WTC11 (cell line): ENCODE measurements at regions not wholly inside any gene's neighbourhood (a gene's known extent, or its start where the extent isn't known, plus 50 kb on each side); places are given as distances from the start of the nearest gene placed in this dataset.

ENCODE experiments used
- ATAC-seq: fragments of 200-7000 bp; cut with Tn5 transposase; 2 replicates; pipeline ENCODE4 v1.10.0; 2021; ENCODE audit warnings: mild to moderate bottlenecking, moderate library complexity
- CTCF ChIA-PET: fragments of 300-600 bp; sonication (Branson Sonifier 250); formaldehyde crosslinking; loops from one replicate; lab custom pipeline; 2021; ENCODE audit warnings: antibody characterized with exemption; lab: Charles Lee
- POLR2A ChIA-PET: fragments of 350-600 bp; sonication (Branson Sonifier 250); formaldehyde crosslinking; loops from one replicate; lab custom pipeline; 2021; ENCODE audit warnings: antibody characterized with exemption; lab: Charles Lee
- DNase-seq: peaks from one replicate; pipeline ENCODE4 v3.0.0; 2021; ENCODE audit warnings: low spot score
- H3K27ac Mint-ChIP-seq: 2 replicates; pipeline ENCODE4 v1.8.0; 2021; ENCODE audit warnings: mixed read lengths
- H3K27me3 Mint-ChIP-seq: 2 replicates; pipeline ENCODE4 v1.8.0; 2021; ENCODE audit warnings: low read depth, mild to moderate bottlenecking, moderate library complexity, mixed read lengths
- H3K36me3 Mint-ChIP-seq: 2 replicates; pipeline ENCODE4 v1.8.0; 2021; ENCODE audit warnings: mixed read lengths
- H3K4me1 Mint-ChIP-seq: 2 replicates; pipeline ENCODE4 v1.8.0; 2022; ENCODE audit warnings: mixed read lengths
- H3K4me3 Mint-ChIP-seq: 2 replicates; pipeline ENCODE4 v1.8.0; 2021; ENCODE audit warnings: mild to moderate bottlenecking, moderate library complexity, mixed read lengths
- H3K9me3 Mint-ChIP-seq: 2 replicates; pipeline ENCODE4 v1.8.0; 2021; ENCODE audit warnings: mixed read lengths
- E2F4 ChIP-seq: sonication (generic); formaldehyde crosslinking; IDR thresholded peaks from 2 replicates; pipeline ENCODE4 v1.8.1; 2022; ENCODE audit warnings: low read depth, mild to moderate bottlenecking, moderate library complexity, missing genetic modification reagents, borderline replicate concordance
- ETV6 ChIP-seq: sonication (generic); formaldehyde crosslinking; IDR thresholded peaks from 2 replicates; pipeline ENCODE4 v1.8.1; 2022; ENCODE audit warnings: mild to moderate bottlenecking, missing genetic modification reagents
- FOXP1 ChIP-seq: sonication (generic); formaldehyde crosslinking; IDR thresholded peaks from 2 replicates; pipeline ENCODE4 v1.8.0; 2022; ENCODE audit warnings: missing genetic modification reagents, mild to moderate bottlenecking, moderate library complexity, borderline replicate concordance
- IRF2 ChIP-seq: sonication (generic); formaldehyde crosslinking; IDR thresholded peaks from 2 replicates; pipeline ENCODE4 v1.8.0; 2022; ENCODE audit warnings: low read depth, missing genetic modification reagents, borderline replicate concordance
- NFE2L1 ChIP-seq: sonication (generic); formaldehyde crosslinking; IDR thresholded peaks from 2 replicates; pipeline ENCODE4 v1.8.1; 2023; ENCODE audit warnings: missing genetic modification reagents
- NR2C2 ChIP-seq: sonication (generic); formaldehyde crosslinking; IDR thresholded peaks from 2 replicates; pipeline ENCODE4 v1.8.0; 2022; ENCODE audit warnings: mild to moderate bottlenecking, missing genetic modification reagents
- PREB ChIP-seq: sonication (generic); formaldehyde crosslinking; IDR thresholded peaks from 2 replicates; pipeline ENCODE4 v1.8.1; 2022; ENCODE audit warnings: mild to moderate bottlenecking, missing genetic modification reagents, moderate library complexity, borderline replicate concordance
- RORB ChIP-seq: fragments of 250-450 bp; sonication (Bioruptor Pico); IDR thresholded peaks from 2 replicates; pipeline ENCODE4 v1.9.0; 2021; ENCODE audit warnings: mild to moderate bottlenecking
- SMAD4 ChIP-seq: sonication (generic); formaldehyde crosslinking; IDR thresholded peaks from 2 replicates; pipeline ENCODE4 v1.8.0; 2022; ENCODE audit warnings: mild to moderate bottlenecking, missing genetic modification reagents
- TEAD4 ChIP-seq: sonication (generic); formaldehyde crosslinking; IDR thresholded peaks from 2 replicates; pipeline ENCODE4 v1.8.0; 2022; ENCODE audit warnings: mild to moderate bottlenecking, missing genetic modification reagents
- USF1 ChIP-seq: sonication (generic); formaldehyde crosslinking; IDR thresholded peaks from 2 replicates; pipeline ENCODE4 v1.8.0; 2022; ENCODE audit warnings: mild to moderate bottlenecking, missing genetic modification reagents
- ZBTB21 ChIP-seq: sonication (generic); formaldehyde crosslinking; IDR thresholded peaks from 2 replicates; pipeline ENCODE4 v1.8.1; 2023; ENCODE audit warnings: mild to moderate bottlenecking, missing genetic modification reagents, borderline replicate concordance
- ZNF219 ChIP-seq: sonication (generic); formaldehyde crosslinking; IDR thresholded peaks from 2 replicates; pipeline ENCODE4 v1.8.0; 2023; ENCODE audit warnings: missing genetic modification reagents, mild to moderate bottlenecking, borderline replicate concordance
- ZNF423 ChIP-seq: fragments of 250-450 bp; sonication (Bioruptor Pico); IDR thresholded peaks from 2 replicates; pipeline ENCODE4 v2.1.2; 2022; ENCODE audit warnings: mild to moderate bottlenecking, moderate library complexity
- TF ChIP-seq, protein P1 (sequence below): sonication (generic); formaldehyde crosslinking; IDR thresholded peaks from 2 replicates; pipeline ENCODE4 v1.8.1; 2023; ENCODE audit warnings: mild to moderate bottlenecking, missing genetic modification reagents, moderate library complexity
- TF ChIP-seq, protein P2 (sequence below): sonication (generic); formaldehyde crosslinking; IDR thresholded peaks from 2 replicates; pipeline ENCODE4 v1.8.1; 2022; ENCODE audit warnings: missing genetic modification reagents, borderline replicate concordance
- TF ChIP-seq, protein P3 (sequence below): sonication (generic); formaldehyde crosslinking; IDR thresholded peaks from 2 replicates; pipeline ENCODE4 v1.8.0; 2022; ENCODE audit warnings: mild to moderate bottlenecking, missing genetic modification reagents
- TF ChIP-seq, protein P4 (sequence below): sonication (generic); formaldehyde crosslinking; conservative IDR thresholded peaks from 2 replicates; pipeline ENCODE4 v1.8.1; 2023; ENCODE audit warnings: mild to moderate bottlenecking, low read depth, missing genetic modification reagents, moderate library complexity

DNA sequence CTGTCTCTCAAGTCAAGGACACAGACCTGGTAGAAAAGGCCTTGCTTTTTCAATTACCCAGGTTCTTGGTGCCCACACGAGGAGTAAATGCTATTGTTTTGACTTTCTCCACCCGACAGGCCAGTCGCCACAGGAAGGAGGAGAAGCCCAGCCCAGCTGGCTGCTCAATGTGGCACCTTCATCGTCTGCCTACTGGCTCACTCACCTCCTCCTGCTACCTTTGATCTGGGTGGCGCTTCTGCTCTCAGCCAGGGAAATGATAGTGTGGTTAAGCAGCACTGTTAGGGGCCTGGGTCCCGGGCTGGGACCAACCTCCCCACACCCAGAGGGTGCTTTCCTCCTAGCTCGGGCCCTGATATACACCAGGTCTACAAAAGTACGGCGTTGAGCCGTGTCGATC, 75.0 kb upstream of the FZD10 start:
- TF ChIP-seq SMAD4 (CRISPR knock-in tag) (no peak), RORB (CRISPR knock-in tag) (no peak), PREB (CRISPR knock-in tag) (no peak)
- TF ChIP-seq, all 79 proteins: peak for 0
- Mint-ChIP-seq H3K27me3 (peaks cover 12% of the 10 kb centered on the region), H3K36me3 (peaks cover 44% of the 10 kb centered on the region), H3K4me3 (no peak overlapping the region), H3K4me1 (peaks cover 17% of the 10 kb centered on the region), H3K9me3 (peaks cover 49% of the 10 kb centered on the region), H3K27ac (no peak overlapping the region)
- CTCF ChIA-PET = interaction anchor here (0.6 to 1.5 kb wide), 5 partner anchors 17 to 194 kb away, joined by 3 to 6 read pairs (median 4); no protein-coding TSS in a partner anchor
- no peak for ATAC-seq
- DNase-seq = no peak
- POLR2A ChIA-PET = no interaction called here

DNA sequence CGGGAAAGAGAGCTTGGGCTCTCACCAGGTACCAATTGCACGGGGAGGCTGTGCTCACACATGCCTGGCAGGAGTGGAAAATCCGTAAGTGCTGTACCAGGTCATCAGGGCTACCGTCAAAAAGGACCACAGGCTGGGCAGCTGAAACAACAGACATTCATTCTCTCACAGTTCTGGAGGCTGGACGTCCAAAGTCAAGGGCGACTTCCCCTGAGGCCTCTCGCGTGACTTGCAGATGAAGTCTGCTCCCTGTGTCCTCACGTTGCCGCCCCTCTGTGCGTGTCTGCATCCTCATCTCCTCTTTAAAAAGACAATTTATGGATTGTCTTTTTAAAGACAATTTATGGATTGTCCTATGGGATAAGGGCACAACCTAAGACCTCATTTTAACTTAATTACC, 73.8 kb upstream of the FZD10 start:
- peaks cover 46% of the 10 kb centered on the region for H3K36me3 Mint-ChIP-seq
- ChIA-PET POLR2A (no interaction called here), CTCF (no interaction called here)
- ATAC-seq (no peak), DNase-seq (no peak)
- no peak overlapping the region for H3K4me3 Mint-ChIP-seq
- TF ChIP-seq NR2C2 (CRISPR knock-in tag) (no peak), ZNF219 (CRISPR knock-in tag) (no peak), TEAD4 (CRISPR knock-in tag) (no peak), IRF2 (no peak), NFE2L1 (CRISPR knock-in tag) (no peak), ZNF423 (CRISPR knock-in tag) (no peak), RORB (CRISPR knock-in tag) (no peak), E2F4 (CRISPR knock-in tag) (no peak), ZBTB21 (CRISPR knock-in tag) (no peak)
- TF ChIP-seq, protein P1, sequence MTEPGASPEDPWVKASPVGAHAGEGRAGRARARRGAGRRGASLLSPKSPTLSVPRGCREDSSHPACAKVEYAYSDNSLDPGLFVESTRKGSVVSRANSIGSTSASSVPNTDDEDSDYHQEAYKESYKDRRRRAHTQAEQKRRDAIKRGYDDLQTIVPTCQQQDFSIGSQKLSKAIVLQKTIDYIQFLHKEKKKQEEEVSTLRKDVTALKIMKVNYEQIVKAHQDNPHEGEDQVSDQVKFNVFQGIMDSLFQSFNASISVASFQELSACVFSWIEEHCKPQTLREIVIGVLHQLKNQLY (CRISPR knock-in tag) = no peak
- TF ChIP-seq, protein P2, sequence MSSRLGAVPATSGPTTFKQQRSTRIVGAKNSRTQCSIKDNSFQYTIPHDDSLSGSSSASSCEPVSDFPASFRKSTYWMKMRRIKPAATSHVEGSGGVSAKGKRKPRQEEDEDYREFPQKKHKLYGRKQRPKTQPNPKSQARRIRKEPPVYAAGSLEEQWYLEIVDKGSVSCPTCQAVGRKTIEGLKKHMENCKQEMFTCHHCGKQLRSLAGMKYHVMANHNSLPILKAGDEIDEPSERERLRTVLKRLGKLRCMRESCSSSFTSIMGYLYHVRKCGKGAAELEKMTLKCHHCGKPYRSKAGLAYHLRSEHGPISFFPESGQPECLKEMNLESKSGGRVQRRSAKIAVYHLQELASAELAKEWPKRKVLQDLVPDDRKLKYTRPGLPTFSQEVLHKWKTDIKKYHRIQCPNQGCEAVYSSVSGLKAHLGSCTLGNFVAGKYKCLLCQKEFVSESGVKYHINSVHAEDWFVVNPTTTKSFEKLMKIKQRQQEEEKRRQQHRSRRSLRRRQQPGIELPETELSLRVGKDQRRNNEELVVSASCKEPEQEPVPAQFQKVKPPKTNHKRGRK (CRISPR knock-in tag) = no peak
- H3K27ac Mint-ChIP-seq = no peak overlapping the region
- H3K4me1 Mint-ChIP-seq = peaks cover 21% of the 10 kb centered on the region
- peaks cover 46% of the 10 kb centered on the region for H3K9me3 Mint-ChIP-seq
- peaks cover 9% of the 10 kb centered on the region for H3K27me3 Mint-ChIP-seq

DNA sequence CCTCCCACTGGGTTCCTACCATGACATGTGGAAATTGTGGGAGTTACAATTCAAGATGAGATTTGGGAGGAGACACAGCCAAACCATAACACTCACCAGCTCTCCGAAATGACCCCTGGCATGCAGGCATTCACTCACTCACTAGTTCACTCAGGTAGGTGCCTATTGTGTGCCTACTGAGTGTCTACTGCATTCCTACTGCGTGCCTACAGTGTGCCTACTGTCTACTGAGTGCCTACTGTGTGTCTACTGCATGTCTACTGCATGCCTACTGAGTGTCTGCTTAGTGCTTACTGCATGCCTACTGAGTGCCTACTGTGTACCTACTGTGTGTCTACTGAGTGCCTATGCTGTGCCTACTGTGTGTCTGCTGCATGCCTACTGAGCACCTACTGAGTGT, 71.7 kb upstream of the FZD10 start:
- ATAC-seq = no peak
- peaks cover 48% of the 10 kb centered on the region for H3K36me3 Mint-ChIP-seq
- peaks cover 21% of the 10 kb centered on the region for H3K4me1 Mint-ChIP-seq
- peaks cover 44% of the 10 kb centered on the region for H3K9me3 Mint-ChIP-seq
- no peak for TF ChIP-seq FOXP1
- TF ChIP-seq, protein P3, sequence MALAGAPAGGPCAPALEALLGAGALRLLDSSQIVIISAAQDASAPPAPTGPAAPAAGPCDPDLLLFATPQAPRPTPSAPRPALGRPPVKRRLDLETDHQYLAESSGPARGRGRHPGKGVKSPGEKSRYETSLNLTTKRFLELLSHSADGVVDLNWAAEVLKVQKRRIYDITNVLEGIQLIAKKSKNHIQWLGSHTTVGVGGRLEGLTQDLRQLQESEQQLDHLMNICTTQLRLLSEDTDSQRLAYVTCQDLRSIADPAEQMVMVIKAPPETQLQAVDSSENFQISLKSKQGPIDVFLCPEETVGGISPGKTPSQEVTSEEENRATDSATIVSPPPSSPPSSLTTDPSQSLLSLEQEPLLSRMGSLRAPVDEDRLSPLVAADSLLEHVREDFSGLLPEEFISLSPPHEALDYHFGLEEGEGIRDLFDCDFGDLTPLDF (CRISPR knock-in tag) = no peak
- TF ChIP-seq, protein P4, sequence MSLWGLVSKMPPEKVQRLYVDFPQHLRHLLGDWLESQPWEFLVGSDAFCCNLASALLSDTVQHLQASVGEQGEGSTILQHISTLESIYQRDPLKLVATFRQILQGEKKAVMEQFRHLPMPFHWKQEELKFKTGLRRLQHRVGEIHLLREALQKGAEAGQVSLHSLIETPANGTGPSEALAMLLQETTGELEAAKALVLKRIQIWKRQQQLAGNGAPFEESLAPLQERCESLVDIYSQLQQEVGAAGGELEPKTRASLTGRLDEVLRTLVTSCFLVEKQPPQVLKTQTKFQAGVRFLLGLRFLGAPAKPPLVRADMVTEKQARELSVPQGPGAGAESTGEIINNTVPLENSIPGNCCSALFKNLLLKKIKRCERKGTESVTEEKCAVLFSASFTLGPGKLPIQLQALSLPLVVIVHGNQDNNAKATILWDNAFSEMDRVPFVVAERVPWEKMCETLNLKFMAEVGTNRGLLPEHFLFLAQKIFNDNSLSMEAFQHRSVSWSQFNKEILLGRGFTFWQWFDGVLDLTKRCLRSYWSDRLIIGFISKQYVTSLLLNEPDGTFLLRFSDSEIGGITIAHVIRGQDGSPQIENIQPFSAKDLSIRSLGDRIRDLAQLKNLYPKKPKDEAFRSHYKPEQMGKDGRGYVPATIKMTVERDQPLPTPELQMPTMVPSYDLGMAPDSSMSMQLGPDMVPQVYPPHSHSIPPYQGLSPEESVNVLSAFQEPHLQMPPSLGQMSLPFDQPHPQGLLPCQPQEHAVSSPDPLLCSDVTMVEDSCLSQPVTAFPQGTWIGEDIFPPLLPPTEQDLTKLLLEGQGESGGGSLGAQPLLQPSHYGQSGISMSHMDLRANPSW (CRISPR knock-in tag) = no peak
- TF ChIP-seq USF1 (CRISPR knock-in tag) = no peak
- TF ChIP-seq NR2C2 (CRISPR knock-in tag) = no peak
- TF ChIP-seq PREB (CRISPR knock-in tag) = no peak
- TF ChIP-seq ETV6 (CRISPR knock-in tag) = no peak
- TF ChIP-seq, all 79 proteins: peak for 0
- no peak overlapping the region for H3K4me3 Mint-ChIP-seq
- peaks cover 11% of the 10 kb centered on the region for H3K27me3 Mint-ChIP-seq
- no peak for DNase-seq
- no peak overlapping the region for H3K27ac Mint-ChIP-seq
- POLR2A ChIA-PET = no interaction called here
- CTCF ChIA-PET = no interaction called here
